ENCODE measurements at regions not wholly inside any gene's neighbourhood (a gene's known extent, or its start where the extent isn't known, plus 50 kb on each side); places are given as distances from the start of the nearest gene placed in this dataset.

- TF ChIP-seq CTCF (IDR thresholded peaks at IDR 0.05): no peak
- no peak for TF ChIP-seq POLR2A (IDR thresholded peaks at IDR 0.05)
Measured at GRCh38 chrX:113157496-113157895, 316.9 kb upstream of the AMOT start.

Measured in tibial nerve (tissue), 3 donors.